ENCODE measurements at regions not wholly inside any gene's neighbourhood (a gene's known extent, or its start where the extent isn't known, plus 50 kb on each side); places are given as distances from the start of the nearest gene placed in this dataset.

GRCh38 chr1:230518511-230518910 lies 92.4 kb upstream of the PGBD5 start:
- TF ChIP-seq, protein P1, sequence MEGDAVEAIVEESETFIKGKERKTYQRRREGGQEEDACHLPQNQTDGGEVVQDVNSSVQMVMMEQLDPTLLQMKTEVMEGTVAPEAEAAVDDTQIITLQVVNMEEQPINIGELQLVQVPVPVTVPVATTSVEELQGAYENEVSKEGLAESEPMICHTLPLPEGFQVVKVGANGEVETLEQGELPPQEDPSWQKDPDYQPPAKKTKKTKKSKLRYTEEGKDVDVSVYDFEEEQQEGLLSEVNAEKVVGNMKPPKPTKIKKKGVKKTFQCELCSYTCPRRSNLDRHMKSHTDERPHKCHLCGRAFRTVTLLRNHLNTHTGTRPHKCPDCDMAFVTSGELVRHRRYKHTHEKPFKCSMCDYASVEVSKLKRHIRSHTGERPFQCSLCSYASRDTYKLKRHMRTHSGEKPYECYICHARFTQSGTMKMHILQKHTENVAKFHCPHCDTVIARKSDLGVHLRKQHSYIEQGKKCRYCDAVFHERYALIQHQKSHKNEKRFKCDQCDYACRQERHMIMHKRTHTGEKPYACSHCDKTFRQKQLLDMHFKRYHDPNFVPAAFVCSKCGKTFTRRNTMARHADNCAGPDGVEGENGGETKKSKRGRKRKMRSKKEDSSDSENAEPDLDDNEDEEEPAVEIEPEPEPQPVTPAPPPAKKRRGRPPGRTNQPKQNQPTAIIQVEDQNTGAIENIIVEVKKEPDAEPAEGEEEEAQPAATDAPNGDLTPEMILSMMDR (IDR thresholded peaks at IDR 0.05; ENCODE audit: poor library complexity, severe bottlenecking): no peak
- TF ChIP-seq EZH2 (IDR thresholded peaks at IDR 0.05; ENCODE audit: borderline replicate concordance, insufficient read depth, low read length, poor library complexity, severe bottlenecking): no peak
- no peak for TF ChIP-seq POLR2AphosphoS5 (IDR thresholded peaks at IDR 0.05)
- TF ChIP-seq, protein P2, sequence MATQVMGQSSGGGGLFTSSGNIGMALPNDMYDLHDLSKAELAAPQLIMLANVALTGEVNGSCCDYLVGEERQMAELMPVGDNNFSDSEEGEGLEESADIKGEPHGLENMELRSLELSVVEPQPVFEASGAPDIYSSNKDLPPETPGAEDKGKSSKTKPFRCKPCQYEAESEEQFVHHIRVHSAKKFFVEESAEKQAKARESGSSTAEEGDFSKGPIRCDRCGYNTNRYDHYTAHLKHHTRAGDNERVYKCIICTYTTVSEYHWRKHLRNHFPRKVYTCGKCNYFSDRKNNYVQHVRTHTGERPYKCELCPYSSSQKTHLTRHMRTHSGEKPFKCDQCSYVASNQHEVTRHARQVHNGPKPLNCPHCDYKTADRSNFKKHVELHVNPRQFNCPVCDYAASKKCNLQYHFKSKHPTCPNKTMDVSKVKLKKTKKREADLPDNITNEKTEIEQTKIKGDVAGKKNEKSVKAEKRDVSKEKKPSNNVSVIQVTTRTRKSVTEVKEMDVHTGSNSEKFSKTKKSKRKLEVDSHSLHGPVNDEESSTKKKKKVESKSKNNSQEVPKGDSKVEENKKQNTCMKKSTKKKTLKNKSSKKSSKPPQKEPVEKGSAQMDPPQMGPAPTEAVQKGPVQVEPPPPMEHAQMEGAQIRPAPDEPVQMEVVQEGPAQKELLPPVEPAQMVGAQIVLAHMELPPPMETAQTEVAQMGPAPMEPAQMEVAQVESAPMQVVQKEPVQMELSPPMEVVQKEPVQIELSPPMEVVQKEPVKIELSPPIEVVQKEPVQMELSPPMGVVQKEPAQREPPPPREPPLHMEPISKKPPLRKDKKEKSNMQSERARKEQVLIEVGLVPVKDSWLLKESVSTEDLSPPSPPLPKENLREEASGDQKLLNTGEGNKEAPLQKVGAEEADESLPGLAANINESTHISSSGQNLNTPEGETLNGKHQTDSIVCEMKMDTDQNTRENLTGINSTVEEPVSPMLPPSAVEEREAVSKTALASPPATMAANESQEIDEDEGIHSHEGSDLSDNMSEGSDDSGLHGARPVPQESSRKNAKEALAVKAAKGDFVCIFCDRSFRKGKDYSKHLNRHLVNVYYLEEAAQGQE (IDR thresholded peaks at IDR 0.05; ENCODE audit: borderline replicate concordance): no peak
- TF ChIP-seq EP300 (conservative IDR thresholded peaks at IDR 0.05; ENCODE audit: poor library complexity, severe bottlenecking): no peak
- TF ChIP-seq MXI1 (conservative IDR thresholded peaks at IDR 0.05; ENCODE audit: poor library complexity, severe bottlenecking): no peak
- no peak for TF ChIP-seq SMC3 (conservative IDR thresholded peaks at IDR 0.05; ENCODE audit: poor library complexity)
